Natural killer cell (primary cell): ENCODE measurements at regions not wholly inside any gene's neighbourhood (a gene's known extent, or its start where the extent isn't known, plus 50 kb on each side); places are given as distances from the start of the nearest gene placed in this dataset.

ENCODE experiments used
- ATAC-seq, 3 donors: fragments of 150-1000 bp in 2 of 3; fragments of 200-7000 bp in 1 of 3; cut with Tn5 transposase; 1 replicate in 1 of 3; 2 replicates in 2 of 3; pipeline ENCODE4 v1.10.0; 2021; ENCODE audit warnings: mild to moderate bottlenecking in 2 of 3, moderate library complexity in 2 of 3
- DNase-seq, 2 donors: peaks; one replicate each; pipeline versions ENCODE4 v3.0.0 to v3.0.0-alpha.2; 2013 to 2021; ENCODE audit warnings: mixed read lengths in 1 of 2
- H3K27ac ChIP-seq: one replicate; pipeline ENCODE4 v1.5.1; 2013; ENCODE audit warnings: mild to moderate bottlenecking, low read length
- H3K27me3 ChIP-seq: one replicate; pipeline ENCODE4 v1.6.1; 2013; ENCODE audit warnings: low read length; ENCODE audit not compliant: control insufficient read depth, insufficient read depth
- H3K36me3 ChIP-seq: one replicate; pipeline ENCODE4 v1.6.1; 2013; ENCODE audit warnings: low read length; ENCODE audit not compliant: control insufficient read depth, insufficient read depth
- H3K4me1 ChIP-seq: one replicate; pipeline ENCODE4 v1.6.1; 2013; ENCODE audit warnings: low read length; ENCODE audit not compliant: control insufficient read depth, insufficient read depth
- H3K4me3 ChIP-seq: one replicate; pipeline ENCODE4 v1.5.1; 2013; ENCODE audit warnings: low read length
- H3K9me3 ChIP-seq: one replicate; pipeline ENCODE4 v1.6.1; 2013; ENCODE audit warnings: low read length; ENCODE audit not compliant: control insufficient read depth, insufficient read depth
- H3K27ac Mint-ChIP-seq, 2 donors: one replicate each; pipeline ENCODE4 v1.8.0; 2022; ENCODE audit warnings: mild to moderate bottlenecking in 2 of 2, mixed read lengths in 2 of 2, moderate library complexity in 1 of 2
- H3K27me3 Mint-ChIP-seq, 2 donors: one replicate each; pipeline ENCODE4 v1.8.0; 2022; ENCODE audit warnings: low read depth in 2 of 2, mixed read lengths in 2 of 2
- H3K36me3 Mint-ChIP-seq: one replicate; pipeline ENCODE4 v1.8.0; 2022; ENCODE audit warnings: mixed read lengths
- H3K4me1 Mint-ChIP-seq, 2 donors: one replicate each; pipeline ENCODE4 v1.8.0; 2022; ENCODE audit warnings: mixed read lengths in 2 of 2
- H3K4me3 Mint-ChIP-seq: one replicate; pipeline ENCODE4 v1.8.0; 2022; ENCODE audit warnings: mild to moderate bottlenecking, moderate library complexity, mixed read lengths
- H3K9me3 Mint-ChIP-seq, 2 donors: one replicate each; pipeline ENCODE4 v1.8.0; 2022; ENCODE audit warnings: mixed read lengths in 2 of 2
- WGBS: methylation state at CpG from one replicate; pipeline ENCODE4 v1.1.7; 2013; ENCODE audit warnings: missing lambda C conversion rate; ENCODE audit not compliant: insufficient coverage; 5-methylcytosine and 5-hydroxymethylcytosine counted together
- intact Hi-C: fragments of 100-400 bp; cut with micrococcal nuclease; formaldehyde crosslinking; loops from one replicate; pipeline ENCODE4 v1.14.2; 2022
- TF ChIP-seq, protein P1 (sequence below): fragments of 200-600 bp; IDR thresholded peaks from one replicate; pipeline ENCODE4 v1.8.0; 2022; ENCODE audit warnings: antibody characterized with exemption

- DNase-seq: no peak
- H3K4me3 Mint-ChIP-seq: no peak overlapping the region
Observed at GRCh38 chr13:104297075-104297474, 1230.9 kb upstream of the SLC10A2 start.

DNA sequence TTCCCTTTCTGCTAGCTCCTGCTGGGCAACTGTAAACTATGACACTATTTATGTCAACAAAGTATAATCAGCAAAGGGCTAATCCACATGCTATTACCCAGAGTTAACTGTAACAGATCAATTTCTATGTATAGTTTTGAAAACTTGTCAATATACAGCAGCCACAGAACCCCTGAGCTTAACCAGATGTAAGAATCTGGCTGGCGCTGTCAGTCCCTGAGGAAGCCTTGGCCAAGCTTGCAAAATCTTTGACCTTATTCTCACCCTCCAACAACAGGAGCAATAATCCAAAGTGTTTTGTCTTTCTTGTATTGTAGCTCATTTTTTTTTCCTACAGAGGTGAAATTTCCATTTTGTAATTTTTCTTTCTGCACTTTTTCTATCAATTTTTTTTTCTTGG, 1230.1 kb upstream of the SLC10A2 start:
- Histone ChIP-seq H3K27me3 (no peaks in the 10 kb centered on the region), H3K27ac (no peak overlapping the region), H3K4me1 (no peaks in the 10 kb centered on the region), H3K36me3 (no peaks in the 10 kb centered on the region), H3K9me3 (no peaks in the 10 kb centered on the region), H3K4me3 (no peak overlapping the region)
- Mint-ChIP-seq H3K4me1 (no peaks in the 10 kb centered on the region), H3K4me3 (no peak overlapping the region), H3K27ac (no peak overlapping the region), H3K9me3 (peaks cover 17 to 19% of the 10 kb centered on the region in 2 donors), H3K36me3 (peaks cover 13% of the 10 kb centered on the region), H3K27me3 (no peaks in the 10 kb centered on the region)
- intact Hi-C loops: no loop called here
- TF ChIP-seq, protein P1, sequence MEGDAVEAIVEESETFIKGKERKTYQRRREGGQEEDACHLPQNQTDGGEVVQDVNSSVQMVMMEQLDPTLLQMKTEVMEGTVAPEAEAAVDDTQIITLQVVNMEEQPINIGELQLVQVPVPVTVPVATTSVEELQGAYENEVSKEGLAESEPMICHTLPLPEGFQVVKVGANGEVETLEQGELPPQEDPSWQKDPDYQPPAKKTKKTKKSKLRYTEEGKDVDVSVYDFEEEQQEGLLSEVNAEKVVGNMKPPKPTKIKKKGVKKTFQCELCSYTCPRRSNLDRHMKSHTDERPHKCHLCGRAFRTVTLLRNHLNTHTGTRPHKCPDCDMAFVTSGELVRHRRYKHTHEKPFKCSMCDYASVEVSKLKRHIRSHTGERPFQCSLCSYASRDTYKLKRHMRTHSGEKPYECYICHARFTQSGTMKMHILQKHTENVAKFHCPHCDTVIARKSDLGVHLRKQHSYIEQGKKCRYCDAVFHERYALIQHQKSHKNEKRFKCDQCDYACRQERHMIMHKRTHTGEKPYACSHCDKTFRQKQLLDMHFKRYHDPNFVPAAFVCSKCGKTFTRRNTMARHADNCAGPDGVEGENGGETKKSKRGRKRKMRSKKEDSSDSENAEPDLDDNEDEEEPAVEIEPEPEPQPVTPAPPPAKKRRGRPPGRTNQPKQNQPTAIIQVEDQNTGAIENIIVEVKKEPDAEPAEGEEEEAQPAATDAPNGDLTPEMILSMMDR: no peak
- DNase-seq: no peak
- no peak for ATAC-seq
- WGBS: 92% methylated on average over 1 of the region's 1 CpG

More at GRCh38 chr13:104297075-104297474, 1230.9 kb upstream of the SLC10A2 start:
- Mint-ChIP-seq H3K36me3 (peaks cover 9% of the 10 kb centered on the region), H3K27me3 (no peaks in the 10 kb centered on the region), H3K9me3 (peaks cover 16 to 19% of the 10 kb centered on the region in 2 donors), H3K27ac (no peak overlapping the region), H3K4me1 (no peaks in the 10 kb centered on the region)
- Histone ChIP-seq H3K36me3 (no peaks in the 10 kb centered on the region), H3K9me3 (no peaks in the 10 kb centered on the region), H3K4me1 (no peaks in the 10 kb centered on the region), H3K4me3 (no peak overlapping the region), H3K27ac (no peak overlapping the region), H3K27me3 (no peaks in the 10 kb centered on the region)
- no peak for ATAC-seq
- TF ChIP-seq, protein P1: no peak
- intact Hi-C loops: no loop called here
- 81% methylated on average over 2 of the region's 2 CpGs for WGBS

DNA sequence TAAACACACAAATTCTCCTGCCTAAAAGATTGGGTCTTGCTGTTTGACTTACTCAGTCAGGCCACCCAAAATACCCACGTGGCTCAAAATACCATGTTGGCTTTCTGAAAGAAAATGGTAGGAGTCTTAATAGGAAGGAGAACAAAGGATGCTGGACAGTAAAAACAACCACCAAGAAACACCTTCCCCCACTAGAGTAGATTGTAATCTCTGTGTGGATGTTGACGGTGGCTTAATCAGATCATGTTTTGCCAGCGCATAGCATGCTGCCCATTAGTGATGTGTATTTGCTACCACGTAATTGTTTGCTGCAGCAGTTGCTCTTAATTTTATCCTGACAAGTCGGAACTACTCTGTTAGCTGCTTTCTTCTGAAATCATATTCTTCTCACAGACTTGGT, 1229.3 kb upstream of the SLC10A2 start:
- no peaks in the 10 kb centered on the region for H3K36me3 ChIP-seq
- DNase-seq (no peak), ATAC-seq (no peak)
- 100% methylated on average over 4 of the region's 5 CpGs for WGBS
- H3K27me3 Mint-ChIP-seq: no peaks in the 10 kb centered on the region
- peaks cover 16 to 19% of the 10 kb centered on the region in 2 donors for H3K9me3 Mint-ChIP-seq
- intact Hi-C loops: no loop called here
- H3K27ac Mint-ChIP-seq: no peak overlapping the region
- H3K27ac ChIP-seq: no peak overlapping the region
- no peaks in the 10 kb centered on the region for H3K4me1 Mint-ChIP-seq
- no peaks in the 10 kb centered on the region for H3K27me3 ChIP-seq
- H3K4me1 ChIP-seq: no peaks in the 10 kb centered on the region
- H3K36me3 Mint-ChIP-seq: peaks cover 13% of the 10 kb centered on the region
- TF ChIP-seq, protein P1: no peak
- no peak overlapping the region for H3K4me3 ChIP-seq
- H3K4me3 Mint-ChIP-seq: no peak overlapping the region
- no peaks in the 10 kb centered on the region for H3K9me3 ChIP-seq

- Histone ChIP-seq H3K27ac (no peak overlapping the region), H3K4me3 (no peak overlapping the region), H3K9me3 (no peaks in the 10 kb centered on the region), H3K36me3 (no peaks in the 10 kb centered on the region), H3K4me1 (no peaks in the 10 kb centered on the region), H3K27me3 (no peaks in the 10 kb centered on the region)
- no peaks in the 10 kb centered on the region for H3K4me1 Mint-ChIP-seq
- TF ChIP-seq, protein P1: no peak
- DNase-seq (no peak), ATAC-seq (no peak)
- 93% methylated on average over 3 of the region's 3 CpGs for WGBS
- H3K9me3 Mint-ChIP-seq: peaks cover 17 to 26% of the 10 kb centered on the region in 2 donors
- intact Hi-C loops: no loop called here
- no peak overlapping the region for H3K27ac Mint-ChIP-seq
- H3K4me3 Mint-ChIP-seq: no peak overlapping the region
- H3K27me3 Mint-ChIP-seq: no peaks in the 10 kb centered on the region
- H3K36me3 Mint-ChIP-seq: peaks cover 13% of the 10 kb centered on the region
Observed at GRCh38 chr13:104289400-104289799, 1223.2 kb upstream of the SLC10A2 start.
